ENCODE measurements at regions not wholly inside any gene's neighbourhood (a gene's known extent, or its start where the extent isn't known, plus 50 kb on each side); places are given as distances from the start of the nearest gene placed in this dataset.

DNA sequence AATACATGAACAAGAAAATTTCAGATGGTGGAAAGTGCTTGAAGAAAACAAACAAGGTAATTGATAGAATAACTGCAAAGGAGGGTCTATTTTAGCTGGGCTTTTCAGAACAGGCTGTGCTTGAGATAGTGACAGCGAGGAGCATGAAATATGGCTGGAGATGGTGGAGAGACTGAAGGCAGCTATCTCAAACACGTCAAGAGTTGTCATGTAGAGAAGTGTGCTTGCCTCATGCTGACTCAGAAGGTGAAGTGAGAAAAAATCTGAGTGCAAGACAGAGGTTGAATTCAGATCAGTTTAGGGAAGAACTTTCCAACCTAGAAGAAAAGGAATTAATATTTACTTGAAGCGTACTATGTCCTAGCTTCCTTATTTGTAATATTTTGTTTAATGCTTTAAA lies 115.5 kb upstream of the RANBP3L start:
- in situ Hi-C loops (cut with HindIII; ENCODE audit: low pct_unique_long_range_greater_than_20kb, low sequenced_read_pairs) = no loop called here
- H3K36me3 ChIP-seq (ENCODE audit: control insufficient read depth, insufficient read depth, low read length) = no peaks in the 10 kb centered on the region
- DNase-seq (ENCODE audit: low read depth, low spot score) = no peak
- TF ChIP-seq, protein P1, sequence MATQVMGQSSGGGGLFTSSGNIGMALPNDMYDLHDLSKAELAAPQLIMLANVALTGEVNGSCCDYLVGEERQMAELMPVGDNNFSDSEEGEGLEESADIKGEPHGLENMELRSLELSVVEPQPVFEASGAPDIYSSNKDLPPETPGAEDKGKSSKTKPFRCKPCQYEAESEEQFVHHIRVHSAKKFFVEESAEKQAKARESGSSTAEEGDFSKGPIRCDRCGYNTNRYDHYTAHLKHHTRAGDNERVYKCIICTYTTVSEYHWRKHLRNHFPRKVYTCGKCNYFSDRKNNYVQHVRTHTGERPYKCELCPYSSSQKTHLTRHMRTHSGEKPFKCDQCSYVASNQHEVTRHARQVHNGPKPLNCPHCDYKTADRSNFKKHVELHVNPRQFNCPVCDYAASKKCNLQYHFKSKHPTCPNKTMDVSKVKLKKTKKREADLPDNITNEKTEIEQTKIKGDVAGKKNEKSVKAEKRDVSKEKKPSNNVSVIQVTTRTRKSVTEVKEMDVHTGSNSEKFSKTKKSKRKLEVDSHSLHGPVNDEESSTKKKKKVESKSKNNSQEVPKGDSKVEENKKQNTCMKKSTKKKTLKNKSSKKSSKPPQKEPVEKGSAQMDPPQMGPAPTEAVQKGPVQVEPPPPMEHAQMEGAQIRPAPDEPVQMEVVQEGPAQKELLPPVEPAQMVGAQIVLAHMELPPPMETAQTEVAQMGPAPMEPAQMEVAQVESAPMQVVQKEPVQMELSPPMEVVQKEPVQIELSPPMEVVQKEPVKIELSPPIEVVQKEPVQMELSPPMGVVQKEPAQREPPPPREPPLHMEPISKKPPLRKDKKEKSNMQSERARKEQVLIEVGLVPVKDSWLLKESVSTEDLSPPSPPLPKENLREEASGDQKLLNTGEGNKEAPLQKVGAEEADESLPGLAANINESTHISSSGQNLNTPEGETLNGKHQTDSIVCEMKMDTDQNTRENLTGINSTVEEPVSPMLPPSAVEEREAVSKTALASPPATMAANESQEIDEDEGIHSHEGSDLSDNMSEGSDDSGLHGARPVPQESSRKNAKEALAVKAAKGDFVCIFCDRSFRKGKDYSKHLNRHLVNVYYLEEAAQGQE (IDR thresholded peaks at IDR 0.05; ENCODE audit: insufficient read depth in 1 of 2, low read depth in 2 of 2, low read length in 1 of 2) = no peak
- no peak for TF ChIP-seq SIN3A (IDR thresholded peaks at IDR 0.05; ENCODE audit: borderline replicate concordance, insufficient read depth, low read depth, low read length)
- TF ChIP-seq TCF7L2 (IDR thresholded peaks at IDR 0.05; ENCODE audit: low read depth, low read length) = no peak
- TF ChIP-seq, protein P2, sequence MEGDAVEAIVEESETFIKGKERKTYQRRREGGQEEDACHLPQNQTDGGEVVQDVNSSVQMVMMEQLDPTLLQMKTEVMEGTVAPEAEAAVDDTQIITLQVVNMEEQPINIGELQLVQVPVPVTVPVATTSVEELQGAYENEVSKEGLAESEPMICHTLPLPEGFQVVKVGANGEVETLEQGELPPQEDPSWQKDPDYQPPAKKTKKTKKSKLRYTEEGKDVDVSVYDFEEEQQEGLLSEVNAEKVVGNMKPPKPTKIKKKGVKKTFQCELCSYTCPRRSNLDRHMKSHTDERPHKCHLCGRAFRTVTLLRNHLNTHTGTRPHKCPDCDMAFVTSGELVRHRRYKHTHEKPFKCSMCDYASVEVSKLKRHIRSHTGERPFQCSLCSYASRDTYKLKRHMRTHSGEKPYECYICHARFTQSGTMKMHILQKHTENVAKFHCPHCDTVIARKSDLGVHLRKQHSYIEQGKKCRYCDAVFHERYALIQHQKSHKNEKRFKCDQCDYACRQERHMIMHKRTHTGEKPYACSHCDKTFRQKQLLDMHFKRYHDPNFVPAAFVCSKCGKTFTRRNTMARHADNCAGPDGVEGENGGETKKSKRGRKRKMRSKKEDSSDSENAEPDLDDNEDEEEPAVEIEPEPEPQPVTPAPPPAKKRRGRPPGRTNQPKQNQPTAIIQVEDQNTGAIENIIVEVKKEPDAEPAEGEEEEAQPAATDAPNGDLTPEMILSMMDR (IDR thresholded peaks at IDR 0.05) = no peak
- no peak for TF ChIP-seq POLR2AphosphoS5 (IDR thresholded peaks at IDR 0.05; ENCODE audit: low read depth, low read length)
- no peak for ATAC-seq
- no TSS peak for BruUV-seq (replicated peaks)
- ChIA-PET CTCF (no interaction called here), POLR2A (no interaction called here)
- H3K27me3 ChIP-seq (ENCODE audit: control insufficient read depth, insufficient read depth, low read length) = peaks cover 2% of the 10 kb centered on the region; the same call in 1 of the 2 replicates
- no peak overlapping the region for H3K27ac ChIP-seq (ENCODE audit: low read length)
- no peak overlapping the region for H3K4me3 ChIP-seq (ENCODE audit: low read depth in 2 of 2, low read length in 2 of 2)
- intact Hi-C loops (cut with micrococcal nuclease; ENCODE audit: unreplicated experiment) = no loop called here
- no peaks in the 10 kb centered on the region for H3K4me1 ChIP-seq (ENCODE audit: control insufficient read depth, insufficient read depth, low read length)
- no peaks in the 10 kb centered on the region for H3K9me3 ChIP-seq (ENCODE audit: control insufficient read depth, insufficient read depth, low read depth, low read length)

DNA sequence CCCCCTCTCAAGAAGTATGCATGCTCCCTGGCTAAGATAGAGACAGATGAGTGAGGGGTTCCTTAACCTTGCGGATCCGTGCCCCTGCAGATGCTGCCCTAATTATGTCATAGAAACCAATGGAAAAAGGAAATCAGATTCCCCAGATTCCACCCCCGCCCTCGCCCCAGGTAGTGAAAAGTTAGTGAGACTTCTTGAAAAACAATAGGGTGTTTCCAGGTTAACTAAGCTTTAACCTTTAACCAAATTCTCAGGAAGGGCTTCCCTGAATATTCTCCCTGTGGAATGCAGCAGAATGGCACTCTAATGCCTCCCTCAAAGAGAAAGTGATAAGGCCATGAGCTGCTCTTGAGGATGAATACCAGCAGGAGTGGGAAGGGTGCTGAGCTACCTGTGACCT lies 116.0 kb upstream of the RANBP3L start:
- DNase-seq (ENCODE audit: low read depth, low spot score) (no peak), ATAC-seq (no peak)
- TF ChIP-seq SIN3A (IDR thresholded peaks at IDR 0.05; ENCODE audit: borderline replicate concordance, insufficient read depth, low read depth, low read length) (no peak), POLR2AphosphoS5 (IDR thresholded peaks at IDR 0.05; ENCODE audit: low read depth, low read length) (no peak), TCF7L2 (IDR thresholded peaks at IDR 0.05; ENCODE audit: low read depth, low read length) (no peak)
- TF ChIP-seq, protein P2 (IDR thresholded peaks at IDR 0.05) = no peak
- TF ChIP-seq, protein P1 (IDR thresholded peaks at IDR 0.05; ENCODE audit: insufficient read depth in 1 of 2, low read depth in 2 of 2, low read length in 1 of 2) = no peak
- H3K4me1 ChIP-seq (ENCODE audit: control insufficient read depth, insufficient read depth, low read length) = no peaks in the 10 kb centered on the region
- H3K9me3 ChIP-seq (ENCODE audit: control insufficient read depth, insufficient read depth, low read depth, low read length) = no peaks in the 10 kb centered on the region
- no TSS peak for BruUV-seq (replicated peaks)
- no peak overlapping the region for H3K27ac ChIP-seq (ENCODE audit: low read length)
- peaks cover 2% of the 10 kb centered on the region; the same call in 1 of the 2 replicates for H3K27me3 ChIP-seq (ENCODE audit: control insufficient read depth, insufficient read depth, low read length)
- CTCF ChIA-PET = interaction anchor here (0.6 kb wide), 1 partner anchor 337 kb away, joined by 3 read pairs; no protein-coding TSS in a partner anchor
- H3K4me3 ChIP-seq (ENCODE audit: low read depth in 2 of 2, low read length in 2 of 2) = no peak overlapping the region
- intact Hi-C loops (cut with micrococcal nuclease; ENCODE audit: unreplicated experiment) = no loop called here
- no peaks in the 10 kb centered on the region for H3K36me3 ChIP-seq (ENCODE audit: control insufficient read depth, insufficient read depth, low read length)
- in situ Hi-C loops (cut with HindIII; ENCODE audit: low pct_unique_long_range_greater_than_20kb, low sequenced_read_pairs) = no loop called here
- POLR2A ChIA-PET = no interaction called here

Data from Panc1 (cell line).